D721Med (cell line): ENCODE measurements at regions not wholly inside any gene's neighbourhood (a gene's known extent, or its start where the extent isn't known, plus 50 kb on each side); places are given as distances from the start of the nearest gene placed in this dataset.

Experiments used
- DNase-seq: peaks from one replicate; pipeline ENCODE4 v3.0.0; 2011; ENCODE audit warnings: low spot score; ENCODE audit not compliant: insufficient read length
- FAIRE-seq: peaks from 2 replicates; lab custom pipeline; 2011; peaks lifted over from hg19 to GRCh38; lab: Jason Lieb, UNC
- CTCF ChIP-seq: IDR thresholded peaks from 2 replicates; pipeline ENCODE4 v1.5.1; 2012; ENCODE audit warnings: mild to moderate bottlenecking, control low read depth; ENCODE audit not compliant: insufficient read depth; ENCODE audit errors: missing control alignments

DNA sequence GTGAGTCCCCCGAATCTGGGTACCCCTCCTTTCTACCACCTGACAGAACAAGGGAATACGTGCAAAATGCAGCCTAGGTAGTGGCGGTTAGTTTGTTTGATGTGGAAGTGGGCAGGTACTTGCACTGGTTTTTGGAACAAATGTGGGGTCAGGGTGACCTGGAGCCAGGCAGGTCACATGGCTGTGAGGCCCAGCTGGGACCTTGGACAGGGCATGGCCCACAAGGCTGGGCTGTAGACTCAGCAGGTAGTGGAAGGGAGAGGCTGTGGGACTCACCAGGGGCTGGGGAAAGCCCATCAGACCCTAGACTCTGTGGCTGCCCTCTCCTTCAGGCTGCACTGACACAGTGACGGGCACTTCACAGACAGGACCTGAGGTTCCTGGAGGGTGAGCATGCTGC is 159.9 kb upstream of the ADCY1 start:
- DNase-seq (no peak), FAIRE-seq (no peak)
- TF ChIP-seq CTCF = no peak

GRCh38 chr7:45415265-45415664 is 158.9 kb upstream of the ADCY1 start:
- FAIRE-seq (no peak), DNase-seq (no peak)
- no peak for TF ChIP-seq CTCF

DNA sequence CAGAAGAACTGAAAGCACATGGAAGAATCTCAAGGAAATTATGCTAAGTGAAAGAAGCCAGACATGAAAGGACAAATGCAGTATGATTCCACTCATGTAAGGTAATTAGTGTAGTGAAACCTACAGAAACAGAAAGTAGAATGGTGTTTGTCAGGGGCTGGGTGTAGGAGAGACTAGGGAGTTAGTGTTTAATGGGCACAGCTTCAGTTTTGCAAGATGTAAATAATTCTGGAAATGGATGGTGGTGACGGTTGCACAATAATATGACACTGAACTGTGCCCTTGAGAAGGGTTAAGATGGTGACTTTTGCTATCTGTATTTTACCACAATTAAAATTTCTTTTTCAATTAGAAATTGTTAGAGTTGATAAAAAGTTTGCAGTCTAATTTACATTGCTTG is 157.3 kb upstream of the ADCY1 start:
- no peak for FAIRE-seq
- no peak for TF ChIP-seq CTCF
- no peak for DNase-seq

DNA sequence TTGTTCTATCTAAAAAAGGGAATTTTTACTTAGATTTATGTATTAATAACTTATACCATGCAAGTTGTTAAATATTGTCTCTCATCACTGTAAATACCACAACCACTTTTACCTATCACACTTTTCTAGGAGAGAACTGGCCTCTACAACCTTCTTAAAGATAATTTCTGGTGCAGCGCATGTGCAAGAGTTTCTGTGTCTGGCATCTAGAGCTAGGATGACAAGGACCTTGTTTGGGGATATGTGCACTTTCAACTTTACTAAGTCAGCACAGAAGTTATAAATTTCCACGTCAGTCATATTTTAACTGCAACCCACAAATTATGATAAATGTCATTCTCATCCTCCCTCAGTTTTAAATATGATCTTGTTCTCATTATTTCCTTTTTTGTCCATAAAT is 156.9 kb upstream of the ADCY1 start:
- DNase-seq (no peak), FAIRE-seq (no peak)
- no peak for TF ChIP-seq CTCF

GRCh38 chr7:45417735-45418134 is 156.4 kb upstream of the ADCY1 start:
- no peak for FAIRE-seq

DNA sequence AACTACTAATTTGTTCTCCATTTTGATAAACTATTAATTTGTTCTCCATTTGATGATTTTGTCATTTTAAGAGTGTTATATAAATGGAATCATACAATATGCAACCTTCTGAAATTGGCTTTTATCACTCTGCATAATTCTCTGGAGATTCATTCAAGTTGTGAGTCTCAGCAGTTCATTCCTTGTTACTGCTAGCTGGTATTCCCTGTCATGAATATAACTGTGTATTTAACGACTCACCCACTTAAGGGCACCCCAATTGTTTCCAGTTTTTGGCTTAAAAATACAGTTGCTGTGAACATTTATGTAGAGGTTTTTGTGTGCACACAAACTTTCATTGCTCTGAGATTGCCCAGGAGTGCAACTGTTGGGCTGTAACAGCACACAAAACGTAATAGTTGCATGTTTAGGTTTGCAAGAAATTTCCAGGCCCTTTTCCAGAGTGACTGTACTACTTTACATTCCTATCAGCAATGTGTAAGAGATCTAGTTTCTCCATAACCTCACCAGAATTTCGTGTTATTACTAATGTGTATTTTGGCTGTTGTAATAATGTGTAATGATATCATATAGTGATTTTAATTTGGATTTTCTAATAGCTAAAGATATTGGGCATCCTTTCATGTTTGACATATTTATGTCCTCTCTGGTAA is 153.2 kb upstream of the ADCY1 start:
- TF ChIP-seq CTCF = no peak
- DNase-seq (no peak), FAIRE-seq (no peak)

More at GRCh38 chr7:45417735-45418134, 156.4 kb upstream of the ADCY1 start:
- no peak for DNase-seq
- TF ChIP-seq CTCF = no peak

DNA sequence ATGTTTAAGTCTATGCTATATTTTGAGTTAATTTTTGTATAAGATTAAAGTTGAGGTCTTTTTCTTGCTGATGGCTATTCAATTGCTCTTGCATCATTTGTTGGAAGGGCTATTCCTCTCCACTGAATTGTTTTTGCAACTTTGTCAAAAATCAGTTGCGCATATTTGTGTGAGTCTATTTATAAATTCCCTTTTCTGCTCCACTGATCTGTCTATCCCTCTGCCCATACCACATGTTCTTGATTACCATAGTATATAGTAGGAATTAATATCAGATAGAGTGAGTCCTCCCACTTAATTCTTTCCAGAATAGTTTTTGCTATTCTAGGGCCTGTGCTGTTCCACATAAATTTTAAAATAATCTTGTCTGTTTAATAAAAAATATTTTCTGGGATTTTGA is 152.4 kb upstream of the ADCY1 start:
- DNase-seq (no peak), FAIRE-seq (no peak)

More for the DNA sequence above, 152.4 kb upstream of the ADCY1 start:
- no peak for TF ChIP-seq CTCF
